ENCODE measurements at regions not wholly inside any gene's neighbourhood (a gene's known extent, or its start where the extent isn't known, plus 50 kb on each side); places are given as distances from the start of the nearest gene placed in this dataset.

DNA sequence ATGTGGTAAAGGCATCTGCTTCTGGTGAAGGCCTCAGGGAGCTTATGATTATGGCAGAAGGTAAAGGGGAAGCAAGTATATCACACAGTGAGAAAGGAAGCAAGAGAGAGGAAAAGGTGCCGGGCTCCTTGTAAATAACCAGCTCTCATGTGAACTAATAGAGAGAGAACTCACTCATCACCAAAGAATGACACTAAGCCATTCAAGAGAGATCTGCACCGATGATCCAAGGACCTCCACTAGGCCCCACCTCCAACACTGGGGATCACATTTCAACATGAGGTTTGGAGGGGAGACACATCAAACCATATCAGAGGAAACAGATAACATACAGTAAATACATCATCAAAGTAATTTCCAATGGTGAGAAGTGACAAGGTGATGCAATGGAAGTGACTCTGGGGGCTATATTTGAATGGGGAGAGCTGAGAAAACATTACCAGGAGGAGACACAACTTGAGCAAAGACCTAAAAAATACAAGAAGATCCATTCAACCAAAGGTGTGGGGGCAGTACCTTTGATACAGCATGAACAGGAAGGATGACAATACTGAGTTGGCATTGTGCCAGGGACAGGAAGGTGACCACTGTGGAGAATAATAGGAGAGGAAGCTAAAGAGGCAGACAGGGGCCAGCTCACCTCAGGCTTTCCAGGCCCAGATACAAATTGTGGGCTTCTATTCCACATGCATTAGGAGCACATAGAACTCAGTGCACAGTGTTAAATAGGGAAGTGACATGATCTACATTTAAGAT is 134.4 kb upstream of the GRIP1 start (continued):
- TF ChIP-seq, protein P1, sequence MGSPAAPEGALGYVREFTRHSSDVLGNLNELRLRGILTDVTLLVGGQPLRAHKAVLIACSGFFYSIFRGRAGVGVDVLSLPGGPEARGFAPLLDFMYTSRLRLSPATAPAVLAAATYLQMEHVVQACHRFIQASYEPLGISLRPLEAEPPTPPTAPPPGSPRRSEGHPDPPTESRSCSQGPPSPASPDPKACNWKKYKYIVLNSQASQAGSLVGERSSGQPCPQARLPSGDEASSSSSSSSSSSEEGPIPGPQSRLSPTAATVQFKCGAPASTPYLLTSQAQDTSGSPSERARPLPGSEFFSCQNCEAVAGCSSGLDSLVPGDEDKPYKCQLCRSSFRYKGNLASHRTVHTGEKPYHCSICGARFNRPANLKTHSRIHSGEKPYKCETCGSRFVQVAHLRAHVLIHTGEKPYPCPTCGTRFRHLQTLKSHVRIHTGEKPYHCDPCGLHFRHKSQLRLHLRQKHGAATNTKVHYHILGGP (tag by site-specific recombination; IDR thresholded peaks at IDR 0.05) = peak; percentile 26; the same call in 1 of the 2 replicates
- no peak for TF ChIP-seq ZNF664 (tag by site-specific recombination; IDR thresholded peaks at IDR 0.05)

DNA sequence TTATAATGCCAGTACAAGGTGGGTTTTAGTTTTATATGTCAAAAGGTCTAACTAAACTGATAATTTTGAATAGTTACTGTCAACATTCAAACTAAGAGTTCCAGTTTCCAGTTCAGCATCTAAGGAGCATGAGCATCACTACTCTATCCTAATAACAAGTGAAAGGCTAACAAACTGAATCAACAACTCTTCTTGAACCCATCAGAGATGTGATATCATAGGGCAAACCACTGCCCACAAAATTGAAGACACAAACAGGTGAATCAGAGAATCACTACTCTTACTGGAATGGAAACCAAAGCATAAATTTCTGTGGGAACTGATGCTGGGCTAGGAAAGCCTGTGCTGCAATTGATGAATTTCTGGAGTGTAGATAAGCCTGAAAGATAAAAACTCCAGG is 140.7 kb upstream of the GRIP1 start:
- CTCF ChIA-PET = no interaction called here
- H3K27ac ChIP-seq (ENCODE audit: extremely low read depth, low read depth, low read length) = no peak overlapping the region
- no peak overlapping the region for H3K4me3 ChIP-seq (ENCODE audit: low read depth, low read length)
- POLR2A ChIA-PET = no interaction called here
- H3K4me1 ChIP-seq (ENCODE audit: control insufficient read depth, insufficient read depth, low read length) = peaks cover 8% of the 10 kb centered on the region
- TF ChIP-seq ZNF292 (tag by site-specific recombination; IDR thresholded peaks at IDR 0.05; ENCODE audit: borderline replicate concordance, low read depth) (no peak), HOXC10 (CRISPR knock-in tag; IDR thresholded peaks at IDR 0.05) (no peak), BCL11A (tag by site-specific recombination; IDR thresholded peaks at IDR 0.05; ENCODE audit: low read depth) (no peak), ZNF530 (tag by site-specific recombination; IDR thresholded peaks at IDR 0.05; ENCODE audit: low read depth) (no peak), ZNF654 (tag by site-specific recombination; IDR thresholded peaks at IDR 0.05; ENCODE audit: low read depth) (no peak), ZBTB17 (tag by site-specific recombination; IDR thresholded peaks at IDR 0.05) (no peak), ZNF366 (tag by site-specific recombination; conservative IDR thresholded peaks at IDR 0.05) (no peak), MYNN (tag by site-specific recombination; IDR thresholded peaks at IDR 0.05; ENCODE audit: borderline replicate concordance) (no peak)
- TF ChIP-seq, protein P2, sequence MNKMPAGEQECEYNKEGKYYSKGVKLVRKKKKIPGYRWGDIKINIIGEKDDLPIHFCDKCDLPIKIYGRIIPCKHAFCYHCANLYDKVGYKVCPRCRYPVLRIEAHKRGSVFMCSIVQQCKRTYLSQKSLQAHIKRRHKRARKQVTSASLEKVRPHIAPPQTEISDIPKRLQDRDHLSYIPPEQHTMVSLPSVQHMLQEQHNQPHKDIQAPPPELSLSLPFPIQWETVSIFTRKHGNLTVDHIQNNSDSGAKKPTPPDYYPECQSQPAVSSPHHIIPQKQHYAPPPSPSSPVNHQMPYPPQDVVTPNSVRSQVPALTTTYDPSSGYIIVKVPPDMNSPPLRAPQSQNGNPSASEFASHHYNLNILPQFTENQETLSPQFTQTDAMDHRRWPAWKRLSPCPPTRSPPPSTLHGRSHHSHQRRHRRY (tag by site-specific recombination; IDR thresholded peaks at IDR 0.05) = no peak
- TF ChIP-seq, protein P3, sequence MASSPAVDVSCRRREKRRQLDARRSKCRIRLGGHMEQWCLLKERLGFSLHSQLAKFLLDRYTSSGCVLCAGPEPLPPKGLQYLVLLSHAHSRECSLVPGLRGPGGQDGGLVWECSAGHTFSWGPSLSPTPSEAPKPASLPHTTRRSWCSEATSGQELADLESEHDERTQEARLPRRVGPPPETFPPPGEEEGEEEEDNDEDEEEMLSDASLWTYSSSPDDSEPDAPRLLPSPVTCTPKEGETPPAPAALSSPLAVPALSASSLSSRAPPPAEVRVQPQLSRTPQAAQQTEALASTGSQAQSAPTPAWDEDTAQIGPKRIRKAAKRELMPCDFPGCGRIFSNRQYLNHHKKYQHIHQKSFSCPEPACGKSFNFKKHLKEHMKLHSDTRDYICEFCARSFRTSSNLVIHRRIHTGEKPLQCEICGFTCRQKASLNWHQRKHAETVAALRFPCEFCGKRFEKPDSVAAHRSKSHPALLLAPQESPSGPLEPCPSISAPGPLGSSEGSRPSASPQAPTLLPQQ (tag by site-specific recombination; IDR thresholded peaks at IDR 0.05) = no peak
- H3K36me3 ChIP-seq (ENCODE audit: control insufficient read depth in 2 of 2, insufficient read depth in 1 of 2, low read length in 2 of 2) = no peaks in the 10 kb centered on the region
- no peaks in the 10 kb centered on the region for H3K9me3 ChIP-seq (ENCODE audit: control insufficient read depth, insufficient read depth, low read depth, low read length)

DNA sequence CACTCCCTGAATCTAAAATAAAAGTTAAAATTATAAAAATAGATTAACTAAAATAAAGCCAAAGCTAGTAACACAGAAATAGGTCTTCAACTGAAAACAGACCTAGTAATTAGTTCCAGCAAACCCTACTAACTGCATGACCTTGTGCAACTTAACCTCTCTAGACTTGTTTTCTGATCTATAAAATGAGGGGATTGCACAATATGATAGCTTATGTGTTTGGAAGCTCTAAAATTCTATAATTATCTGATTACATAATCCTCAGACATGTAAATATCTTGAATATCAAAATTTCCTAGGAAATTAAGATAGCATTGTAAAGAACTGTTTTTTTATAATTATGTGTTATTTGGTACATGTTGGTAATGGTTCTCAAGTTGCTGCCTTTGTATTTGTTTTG is 144.1 kb upstream of the GRIP1 start:
- POLR2A ChIA-PET = no interaction called here
- no peaks in the 10 kb centered on the region for H3K36me3 ChIP-seq (ENCODE audit: control insufficient read depth in 2 of 2, insufficient read depth in 1 of 2, low read length in 2 of 2)
- no peak overlapping the region for H3K27ac ChIP-seq (ENCODE audit: extremely low read depth, low read depth, low read length)
- H3K4me1 ChIP-seq (ENCODE audit: control insufficient read depth, insufficient read depth, low read length) = peaks cover 13% of the 10 kb centered on the region
- CTCF ChIA-PET = interaction anchor here (0.5 kb wide), 1 partner anchor 93 kb away, joined by 3 read pairs; no protein-coding TSS in a partner anchor
- H3K4me3 ChIP-seq (ENCODE audit: low read depth, low read length) = no peak overlapping the region
- TF ChIP-seq, protein P4, sequence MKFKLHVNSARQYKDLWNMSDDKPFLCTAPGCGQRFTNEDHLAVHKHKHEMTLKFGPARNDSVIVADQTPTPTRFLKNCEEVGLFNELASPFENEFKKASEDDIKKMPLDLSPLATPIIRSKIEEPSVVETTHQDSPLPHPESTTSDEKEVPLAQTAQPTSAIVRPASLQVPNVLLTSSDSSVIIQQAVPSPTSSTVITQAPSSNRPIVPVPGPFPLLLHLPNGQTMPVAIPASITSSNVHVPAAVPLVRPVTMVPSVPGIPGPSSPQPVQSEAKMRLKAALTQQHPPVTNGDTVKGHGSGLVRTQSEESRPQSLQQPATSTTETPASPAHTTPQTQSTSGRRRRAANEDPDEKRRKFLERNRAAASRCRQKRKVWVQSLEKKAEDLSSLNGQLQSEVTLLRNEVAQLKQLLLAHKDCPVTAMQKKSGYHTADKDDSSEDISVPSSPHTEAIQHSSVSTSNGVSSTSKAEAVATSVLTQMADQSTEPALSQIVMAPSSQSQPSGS (tag by site-specific recombination; IDR thresholded peaks at IDR 0.05; ENCODE audit: low read depth) = peak; percentile 23; the same call in 1 of the 2 replicates
- TF ChIP-seq SP7 (tag by site-specific recombination; IDR thresholded peaks at IDR 0.05) (0 out of 2 replicates have a peak, but pooled peaks have one; percentile 27), ZNF175 (tag by site-specific recombination; IDR thresholded peaks at IDR 0.05) (no peak)
- TF ChIP-seq, protein P5, sequence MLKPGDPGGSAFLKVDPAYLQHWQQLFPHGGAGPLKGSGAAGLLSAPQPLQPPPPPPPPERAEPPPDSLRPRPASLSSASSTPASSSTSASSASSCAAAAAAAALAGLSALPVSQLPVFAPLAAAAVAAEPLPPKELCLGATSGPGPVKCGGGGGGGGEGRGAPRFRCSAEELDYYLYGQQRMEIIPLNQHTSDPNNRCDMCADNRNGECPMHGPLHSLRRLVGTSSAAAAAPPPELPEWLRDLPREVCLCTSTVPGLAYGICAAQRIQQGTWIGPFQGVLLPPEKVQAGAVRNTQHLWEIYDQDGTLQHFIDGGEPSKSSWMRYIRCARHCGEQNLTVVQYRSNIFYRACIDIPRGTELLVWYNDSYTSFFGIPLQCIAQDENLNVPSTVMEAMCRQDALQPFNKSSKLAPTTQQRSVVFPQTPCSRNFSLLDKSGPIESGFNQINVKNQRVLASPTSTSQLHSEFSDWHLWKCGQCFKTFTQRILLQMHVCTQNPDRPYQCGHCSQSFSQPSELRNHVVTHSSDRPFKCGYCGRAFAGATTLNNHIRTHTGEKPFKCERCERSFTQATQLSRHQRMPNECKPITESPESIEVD (tag by site-specific recombination; IDR thresholded peaks at IDR 0.05) = peak; percentile 66
- H3K9me3 ChIP-seq (ENCODE audit: control insufficient read depth, insufficient read depth, low read depth, low read length) = no peaks in the 10 kb centered on the region
